MM.1S (cell line): ENCODE measurements at regions not wholly inside any gene's neighbourhood (a gene's known extent, or its start where the extent isn't known, plus 50 kb on each side); places are given as distances from the start of the nearest gene placed in this dataset.

Source experiments
- EZH2 ChIP-seq: fragments of 300-600 bp; sonication (generic); optimal IDR thresholded peaks from 2 replicates; pipeline ENCODE3; 2017; ENCODE audit warnings: low read depth, mild to moderate bottlenecking, antibody characterized with exemption, low read length, mixed read lengths
- TF ChIP-seq, protein P1 (sequence below): fragments of 300-600 bp; sonication (generic); IDR thresholded peaks from 2 replicates; pipeline ENCODE4 v1.5.1; 2016; ENCODE audit warnings: antibody characterized with exemption, low read length, mixed read lengths

DNA sequence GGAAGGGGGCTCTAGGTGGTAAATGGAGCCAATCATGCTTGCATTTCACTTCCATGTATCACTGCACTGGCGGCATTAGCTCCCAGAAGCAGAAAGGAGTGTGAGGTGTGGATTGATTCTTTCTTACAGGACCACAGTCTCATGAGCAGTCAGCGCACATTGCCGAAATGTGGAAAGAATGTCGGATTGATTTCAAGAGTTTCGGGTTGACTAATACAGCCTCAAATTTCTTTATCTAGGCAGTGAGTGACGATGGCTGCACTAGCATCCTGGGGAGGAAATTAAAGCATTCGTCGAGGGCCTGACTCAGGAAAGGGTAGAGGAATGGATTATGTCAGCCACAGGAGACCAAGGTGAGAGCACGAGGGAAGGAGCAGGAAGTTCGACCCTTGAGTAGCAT, 222.8 kb upstream of the CDYL start:
- no peak for TF ChIP-seq EZH2
- TF ChIP-seq, protein P1, sequence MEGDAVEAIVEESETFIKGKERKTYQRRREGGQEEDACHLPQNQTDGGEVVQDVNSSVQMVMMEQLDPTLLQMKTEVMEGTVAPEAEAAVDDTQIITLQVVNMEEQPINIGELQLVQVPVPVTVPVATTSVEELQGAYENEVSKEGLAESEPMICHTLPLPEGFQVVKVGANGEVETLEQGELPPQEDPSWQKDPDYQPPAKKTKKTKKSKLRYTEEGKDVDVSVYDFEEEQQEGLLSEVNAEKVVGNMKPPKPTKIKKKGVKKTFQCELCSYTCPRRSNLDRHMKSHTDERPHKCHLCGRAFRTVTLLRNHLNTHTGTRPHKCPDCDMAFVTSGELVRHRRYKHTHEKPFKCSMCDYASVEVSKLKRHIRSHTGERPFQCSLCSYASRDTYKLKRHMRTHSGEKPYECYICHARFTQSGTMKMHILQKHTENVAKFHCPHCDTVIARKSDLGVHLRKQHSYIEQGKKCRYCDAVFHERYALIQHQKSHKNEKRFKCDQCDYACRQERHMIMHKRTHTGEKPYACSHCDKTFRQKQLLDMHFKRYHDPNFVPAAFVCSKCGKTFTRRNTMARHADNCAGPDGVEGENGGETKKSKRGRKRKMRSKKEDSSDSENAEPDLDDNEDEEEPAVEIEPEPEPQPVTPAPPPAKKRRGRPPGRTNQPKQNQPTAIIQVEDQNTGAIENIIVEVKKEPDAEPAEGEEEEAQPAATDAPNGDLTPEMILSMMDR, result no peak
